GM23338 (cell line): ENCODE measurements at regions not wholly inside any gene's neighbourhood (a gene's known extent, or its start where the extent isn't known, plus 50 kb on each side); places are given as distances from the start of the nearest gene placed in this dataset.

Source experiments
- ATAC-seq: fragments of 200-7000 bp; cut with Tn5 transposase; 3 replicates; pipeline ENCODE4 v1.9.1; 2020
- DNase-seq: peaks from one replicate; pipeline ENCODE4 v3.0.0-alpha.2; 2015; ENCODE audit warnings: low spot score
- H2AFZ ChIP-seq: fragments of 200-600 bp; sonication (generic); 2 replicates; pipeline ENCODE4 v1.8.0; 2016; ENCODE audit warnings: antibody characterized with exemption, mild to moderate bottlenecking, moderate library complexity
- H3F3A ChIP-seq: fragments of 200-600 bp; sonication (generic); replicated peaks from 2 replicates; pipeline ENCODE4 v1.8.0; 2017; ENCODE audit warnings: antibody characterized with exemption, mixed run types, low read depth
- H3K27ac ChIP-seq: fragments of 200-600 bp; sonication (generic); 2 replicates; pipeline ENCODE4 v1.6.1; 2016; ENCODE audit warnings: low read depth
- H3K27me3 ChIP-seq: fragments of 200-600 bp; sonication (generic); 2 replicates; pipeline ENCODE4 v1.8.0; 2016; ENCODE audit warnings: mild to moderate bottlenecking, mixed run types, moderate library complexity; ENCODE audit not compliant: insufficient read depth
- H3K36me3 ChIP-seq: fragments of 200-600 bp; sonication (generic); 2 replicates; pipeline ENCODE4 v1.8.0; 2016; ENCODE audit warnings: mild to moderate bottlenecking; ENCODE audit not compliant: insufficient read depth
- H3K4me1 ChIP-seq: fragments of 200-600 bp; sonication (generic); 2 replicates; pipeline ENCODE4 v1.8.0; 2016; ENCODE audit warnings: mild to moderate bottlenecking, moderate library complexity; ENCODE audit not compliant: insufficient read depth
- H3K4me2 ChIP-seq: fragments of 200-600 bp; sonication (generic); 2 replicates; pipeline ENCODE4 v1.7.1; 2017; ENCODE audit warnings: mixed run types
- H3K4me3 ChIP-seq: fragments of 200-600 bp; sonication (generic); 2 replicates; pipeline ENCODE4 v1.6.1; 2016; ENCODE audit warnings: mixed run types
- H3K79me2 ChIP-seq: fragments of 200-600 bp; sonication (generic); replicated peaks from 2 replicates; pipeline ENCODE4 v1.8.0; 2017; ENCODE audit warnings: mild to moderate bottlenecking; ENCODE audit not compliant: insufficient read depth
- H3K9me2 ChIP-seq: fragments of 200-600 bp; sonication (generic); 2 replicates; pipeline ENCODE4 v1.8.0; 2017; ENCODE audit not compliant: insufficient read depth
- H4K20me1 ChIP-seq: fragments of 200-600 bp; sonication (generic); replicated peaks from 2 replicates; pipeline ENCODE4 v1.8.0; 2017; ENCODE audit warnings: mild to moderate bottlenecking; ENCODE audit not compliant: insufficient read depth
- H3K27ac Mint-ChIP-seq: 2 replicates; pipeline ENCODE4 v1.8.0; 2020; ENCODE audit warnings: inconsistent platforms, mild to moderate bottlenecking, moderate library complexity, mixed read lengths
- H3K27me3 Mint-ChIP-seq: 3 replicates; pipeline ENCODE4 v1.8.0; 2022; ENCODE audit warnings: low read depth, mild to moderate bottlenecking, moderate library complexity, mixed read lengths, inconsistent platforms; ENCODE audit not compliant: insufficient read depth, poor library complexity
- H3K36me3 Mint-ChIP-seq: 3 replicates; pipeline ENCODE4 v1.8.0; 2021; ENCODE audit warnings: low read depth, mild to moderate bottlenecking, inconsistent platforms, moderate library complexity, mixed read lengths
- H3K4me1 Mint-ChIP-seq: 3 replicates; pipeline ENCODE4 v1.8.0; 2020; ENCODE audit warnings: mild to moderate bottlenecking, inconsistent platforms, mixed read lengths
- H3K4me3 Mint-ChIP-seq: 3 replicates; pipeline ENCODE4 v1.8.0; 2021; ENCODE audit warnings: moderate library complexity, mild to moderate bottlenecking, inconsistent platforms, mixed read lengths
- H3K9me3 Mint-ChIP-seq: 3 replicates; pipeline ENCODE4 v1.8.0; 2020; ENCODE audit warnings: moderate library complexity, mild to moderate bottlenecking, inconsistent platforms, mixed read lengths
- CREB1 ChIP-seq: fragments of 250-450 bp; sonication (Bioruptor Pico); IDR thresholded peaks from 2 replicates; pipeline ENCODE4 v1.5.0; 2020; ENCODE audit warnings: low read depth, mild to moderate bottlenecking, moderate library complexity
- EZH2 ChIP-seq: fragments of 200-600 bp; sonication (generic); IDR thresholded peaks from one replicate; pipeline ENCODE4 v1.8.0; 2017; ENCODE audit warnings: antibody characterized with exemption, mild to moderate bottlenecking, low read depth; ENCODE audit not compliant: unreplicated experiment
- EZH2phosphoT487 ChIP-seq: fragments of 200-600 bp; sonication (generic); IDR thresholded peaks from one replicate; pipeline ENCODE4 v1.8.1; 2018; ENCODE audit warnings: antibody characterized with exemption; ENCODE audit not compliant: unreplicated experiment
- JUNB ChIP-seq: IDR thresholded peaks from one replicate; pipeline ENCODE4 v1.6.1; 2016; ENCODE audit warnings: antibody characterized with exemption; ENCODE audit not compliant: unreplicated experiment
- NANOG ChIP-seq: IDR thresholded peaks from 2 replicates; pipeline ENCODE4 v1.6.1; 2016; ENCODE audit warnings: antibody characterized with exemption, borderline replicate concordance
- POLR2AphosphoS5 ChIP-seq: IDR thresholded peaks from 2 replicates; pipeline ENCODE4 v1.6.1; 2016; ENCODE audit warnings: antibody characterized with exemption, low read depth
- STAT1 ChIP-seq: IDR thresholded peaks from one replicate; pipeline ENCODE4 v1.6.1; 2016; ENCODE audit warnings: antibody characterized with exemption; ENCODE audit not compliant: unreplicated experiment
- ZNF114 ChIP-seq: fragments of 250-450 bp; sonication (Bioruptor Pico); IDR thresholded peaks from 2 replicates; pipeline ENCODE4 v1.5.0; 2020; ENCODE audit warnings: mild to moderate bottlenecking, moderate library complexity
- ZNF331 ChIP-seq: fragments of 250-450 bp; sonication (Bioruptor Pico); IDR thresholded peaks from 2 replicates; pipeline ENCODE4 v1.5.0; 2020; ENCODE audit warnings: low read depth, mild to moderate bottlenecking, moderate library complexity
- TF ChIP-seq, protein P1 (sequence below): IDR thresholded peaks from 2 replicates; pipeline ENCODE4 v1.6.1; 2016; ENCODE audit warnings: antibody characterized with exemption
- TF ChIP-seq, protein P2 (sequence below), 2 experiments: fragments of 200-600 bp in 1 of 2; sonication (generic) in 1 of 2; conservative IDR thresholded peaks; 2 replicates each; pipeline versions ENCODE4 v1.5.1 to v1.6.1; 2016 to 2017; ENCODE audit warnings: antibody characterized with exemption in 2 of 2, low read depth in 2 of 2, mild to moderate bottlenecking in 2 of 2, moderate library complexity in 1 of 2
- TF ChIP-seq, protein P3 (sequence below): IDR thresholded peaks from one replicate; pipeline ENCODE4 v1.6.1; 2018; ENCODE audit warnings: antibody characterized with exemption; ENCODE audit not compliant: unreplicated experiment

DNA sequence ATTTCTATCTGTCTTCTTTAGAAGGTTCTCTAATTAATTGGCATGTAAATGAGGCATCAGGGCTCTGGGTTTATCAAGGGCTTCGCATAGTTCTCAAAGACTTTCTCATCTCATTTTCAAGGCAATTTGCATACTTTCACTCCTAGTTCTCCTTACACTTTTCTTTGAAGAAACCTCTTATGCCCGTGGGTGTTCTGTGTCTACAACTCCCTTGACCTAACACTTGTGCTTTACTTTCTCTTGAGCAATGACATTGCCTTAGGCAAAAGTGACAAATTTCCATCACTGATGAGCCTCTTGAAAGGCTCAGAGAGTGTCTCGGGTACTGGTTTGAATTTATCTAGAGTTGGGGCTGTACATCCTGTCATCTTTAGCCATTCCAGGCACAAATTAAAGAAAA is 74.7 kb upstream of the ITPRID1 start:
- Histone ChIP-seq H3K4me3 (no peak overlapping the region), H2AFZ (no peak overlapping the region), H3K79me2 (no peaks in the 10 kb centered on the region), H3K36me3 (no peaks in the 10 kb centered on the region), H3F3A (no peaks in the 10 kb centered on the region), H3K27ac (no peak overlapping the region), H3K27me3 (no peaks in the 10 kb centered on the region), H3K9me2 (peaks cover 15% of the 10 kb centered on the region), H4K20me1 (no peaks in the 10 kb centered on the region), H3K4me2 (no peak overlapping the region), H3K4me1 (no peaks in the 10 kb centered on the region)
- ATAC-seq (no peak), DNase-seq (no peak)
- no peaks in the 10 kb centered on the region for H3K36me3 Mint-ChIP-seq
- TF ChIP-seq ZNF331 (CRISPR knock-in tag), result no peak
- TF ChIP-seq EZH2phosphoT487, result no peak
- TF ChIP-seq ZNF114 (CRISPR knock-in tag), result no peak
- no peak for TF ChIP-seq JUNB
- no peak for TF ChIP-seq CREB1
- no peak for TF ChIP-seq NANOG
- TF ChIP-seq, protein P1, sequence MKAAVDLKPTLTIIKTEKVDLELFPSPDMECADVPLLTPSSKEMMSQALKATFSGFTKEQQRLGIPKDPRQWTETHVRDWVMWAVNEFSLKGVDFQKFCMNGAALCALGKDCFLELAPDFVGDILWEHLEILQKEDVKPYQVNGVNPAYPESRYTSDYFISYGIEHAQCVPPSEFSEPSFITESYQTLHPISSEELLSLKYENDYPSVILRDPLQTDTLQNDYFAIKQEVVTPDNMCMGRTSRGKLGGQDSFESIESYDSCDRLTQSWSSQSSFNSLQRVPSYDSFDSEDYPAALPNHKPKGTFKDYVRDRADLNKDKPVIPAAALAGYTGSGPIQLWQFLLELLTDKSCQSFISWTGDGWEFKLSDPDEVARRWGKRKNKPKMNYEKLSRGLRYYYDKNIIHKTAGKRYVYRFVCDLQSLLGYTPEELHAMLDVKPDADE, result no peak
- no peak for TF ChIP-seq STAT1
- TF ChIP-seq, protein P2, sequence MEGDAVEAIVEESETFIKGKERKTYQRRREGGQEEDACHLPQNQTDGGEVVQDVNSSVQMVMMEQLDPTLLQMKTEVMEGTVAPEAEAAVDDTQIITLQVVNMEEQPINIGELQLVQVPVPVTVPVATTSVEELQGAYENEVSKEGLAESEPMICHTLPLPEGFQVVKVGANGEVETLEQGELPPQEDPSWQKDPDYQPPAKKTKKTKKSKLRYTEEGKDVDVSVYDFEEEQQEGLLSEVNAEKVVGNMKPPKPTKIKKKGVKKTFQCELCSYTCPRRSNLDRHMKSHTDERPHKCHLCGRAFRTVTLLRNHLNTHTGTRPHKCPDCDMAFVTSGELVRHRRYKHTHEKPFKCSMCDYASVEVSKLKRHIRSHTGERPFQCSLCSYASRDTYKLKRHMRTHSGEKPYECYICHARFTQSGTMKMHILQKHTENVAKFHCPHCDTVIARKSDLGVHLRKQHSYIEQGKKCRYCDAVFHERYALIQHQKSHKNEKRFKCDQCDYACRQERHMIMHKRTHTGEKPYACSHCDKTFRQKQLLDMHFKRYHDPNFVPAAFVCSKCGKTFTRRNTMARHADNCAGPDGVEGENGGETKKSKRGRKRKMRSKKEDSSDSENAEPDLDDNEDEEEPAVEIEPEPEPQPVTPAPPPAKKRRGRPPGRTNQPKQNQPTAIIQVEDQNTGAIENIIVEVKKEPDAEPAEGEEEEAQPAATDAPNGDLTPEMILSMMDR (conservative IDR thresholded peaks at IDR 0.05; ENCODE audit: low read depth in 2 of 2), result no peak
- TF ChIP-seq, protein P3, sequence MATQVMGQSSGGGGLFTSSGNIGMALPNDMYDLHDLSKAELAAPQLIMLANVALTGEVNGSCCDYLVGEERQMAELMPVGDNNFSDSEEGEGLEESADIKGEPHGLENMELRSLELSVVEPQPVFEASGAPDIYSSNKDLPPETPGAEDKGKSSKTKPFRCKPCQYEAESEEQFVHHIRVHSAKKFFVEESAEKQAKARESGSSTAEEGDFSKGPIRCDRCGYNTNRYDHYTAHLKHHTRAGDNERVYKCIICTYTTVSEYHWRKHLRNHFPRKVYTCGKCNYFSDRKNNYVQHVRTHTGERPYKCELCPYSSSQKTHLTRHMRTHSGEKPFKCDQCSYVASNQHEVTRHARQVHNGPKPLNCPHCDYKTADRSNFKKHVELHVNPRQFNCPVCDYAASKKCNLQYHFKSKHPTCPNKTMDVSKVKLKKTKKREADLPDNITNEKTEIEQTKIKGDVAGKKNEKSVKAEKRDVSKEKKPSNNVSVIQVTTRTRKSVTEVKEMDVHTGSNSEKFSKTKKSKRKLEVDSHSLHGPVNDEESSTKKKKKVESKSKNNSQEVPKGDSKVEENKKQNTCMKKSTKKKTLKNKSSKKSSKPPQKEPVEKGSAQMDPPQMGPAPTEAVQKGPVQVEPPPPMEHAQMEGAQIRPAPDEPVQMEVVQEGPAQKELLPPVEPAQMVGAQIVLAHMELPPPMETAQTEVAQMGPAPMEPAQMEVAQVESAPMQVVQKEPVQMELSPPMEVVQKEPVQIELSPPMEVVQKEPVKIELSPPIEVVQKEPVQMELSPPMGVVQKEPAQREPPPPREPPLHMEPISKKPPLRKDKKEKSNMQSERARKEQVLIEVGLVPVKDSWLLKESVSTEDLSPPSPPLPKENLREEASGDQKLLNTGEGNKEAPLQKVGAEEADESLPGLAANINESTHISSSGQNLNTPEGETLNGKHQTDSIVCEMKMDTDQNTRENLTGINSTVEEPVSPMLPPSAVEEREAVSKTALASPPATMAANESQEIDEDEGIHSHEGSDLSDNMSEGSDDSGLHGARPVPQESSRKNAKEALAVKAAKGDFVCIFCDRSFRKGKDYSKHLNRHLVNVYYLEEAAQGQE, result no peak
- no peak for TF ChIP-seq EZH2
- no peak for TF ChIP-seq POLR2AphosphoS5
- H3K27ac Mint-ChIP-seq, result no peak overlapping the region
- peaks cover 14% of the 10 kb centered on the region for H3K4me1 Mint-ChIP-seq
- H3K9me3 Mint-ChIP-seq, result no peaks in the 10 kb centered on the region
- no peak overlapping the region for H3K4me3 Mint-ChIP-seq
- no peaks in the 10 kb centered on the region for H3K27me3 Mint-ChIP-seq
